ENCODE measurements at regions not wholly inside any gene's neighbourhood (a gene's known extent, or its start where the extent isn't known, plus 50 kb on each side); places are given as distances from the start of the nearest gene placed in this dataset.

DNA sequence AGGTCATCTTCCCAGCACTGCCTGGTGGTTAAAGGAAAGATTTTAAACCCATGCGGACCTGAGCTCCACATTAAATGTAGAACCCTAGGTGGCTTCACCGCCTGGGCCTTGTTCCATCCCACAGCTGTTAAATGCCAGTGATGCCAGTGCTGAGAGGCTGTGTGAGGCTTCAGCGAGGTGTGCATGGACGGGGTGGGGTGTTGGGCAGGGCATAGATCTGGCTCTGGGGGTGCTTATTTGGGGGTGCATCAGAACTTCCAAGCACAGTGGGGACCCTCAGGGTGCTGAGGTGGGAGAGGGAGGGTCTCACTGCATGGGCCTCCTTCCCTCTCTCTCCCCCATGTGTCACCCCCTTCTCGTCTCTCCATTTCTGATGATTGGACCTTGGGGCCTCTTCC is 90.1 kb upstream of the B3GAT1 start:
- TF ChIP-seq, protein P1, sequence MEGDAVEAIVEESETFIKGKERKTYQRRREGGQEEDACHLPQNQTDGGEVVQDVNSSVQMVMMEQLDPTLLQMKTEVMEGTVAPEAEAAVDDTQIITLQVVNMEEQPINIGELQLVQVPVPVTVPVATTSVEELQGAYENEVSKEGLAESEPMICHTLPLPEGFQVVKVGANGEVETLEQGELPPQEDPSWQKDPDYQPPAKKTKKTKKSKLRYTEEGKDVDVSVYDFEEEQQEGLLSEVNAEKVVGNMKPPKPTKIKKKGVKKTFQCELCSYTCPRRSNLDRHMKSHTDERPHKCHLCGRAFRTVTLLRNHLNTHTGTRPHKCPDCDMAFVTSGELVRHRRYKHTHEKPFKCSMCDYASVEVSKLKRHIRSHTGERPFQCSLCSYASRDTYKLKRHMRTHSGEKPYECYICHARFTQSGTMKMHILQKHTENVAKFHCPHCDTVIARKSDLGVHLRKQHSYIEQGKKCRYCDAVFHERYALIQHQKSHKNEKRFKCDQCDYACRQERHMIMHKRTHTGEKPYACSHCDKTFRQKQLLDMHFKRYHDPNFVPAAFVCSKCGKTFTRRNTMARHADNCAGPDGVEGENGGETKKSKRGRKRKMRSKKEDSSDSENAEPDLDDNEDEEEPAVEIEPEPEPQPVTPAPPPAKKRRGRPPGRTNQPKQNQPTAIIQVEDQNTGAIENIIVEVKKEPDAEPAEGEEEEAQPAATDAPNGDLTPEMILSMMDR (IDR thresholded peaks at IDR 0.05): no peak
- TF ChIP-seq POLR2A (IDR thresholded peaks at IDR 0.05): no peak
- no peak for TF ChIP-seq POLR2AphosphoS5 (IDR thresholded peaks at IDR 0.05)

Data from prostate gland (tissue), 2 donors.